Lung microvascular endothelial cell (primary cell): ENCODE measurements at regions not wholly inside any gene's neighbourhood (a gene's known extent, or its start where the extent isn't known, plus 50 kb on each side); places are given as distances from the start of the nearest gene placed in this dataset.

ENCODE experiments used
- DNase-seq, 2 donors: peaks; one replicate each; pipeline versions ENCODE4 v3.0.0 to v3.0.0-alpha.2; 2010; ENCODE audit warnings: low read depth in 2 of 2

DNA sequence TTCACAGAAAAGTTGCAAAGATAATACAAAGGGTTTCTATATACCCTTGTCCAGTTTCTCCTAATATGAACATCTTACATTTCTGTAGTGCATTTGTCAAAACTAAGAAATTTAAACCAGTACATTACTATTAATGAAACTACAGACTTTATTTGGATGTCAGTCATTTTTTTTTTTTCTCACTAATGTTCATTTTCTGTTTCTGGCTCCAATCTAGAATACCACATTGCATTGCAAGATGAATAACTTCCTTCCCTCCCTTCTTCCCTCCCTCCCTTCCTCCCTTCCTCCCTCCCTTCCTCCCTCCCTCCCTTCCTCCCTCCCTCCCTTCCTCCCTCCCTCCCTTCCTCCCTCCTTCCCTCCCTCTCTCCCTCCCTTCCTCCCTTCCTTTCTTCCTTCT, 509.2 kb upstream of the MCTP2 start:
- DNase-seq = no peak

GRCh38 chr15:93720607-93721006, 510.8 kb upstream of the MCTP2 start:
- no peak for DNase-seq

DNA sequence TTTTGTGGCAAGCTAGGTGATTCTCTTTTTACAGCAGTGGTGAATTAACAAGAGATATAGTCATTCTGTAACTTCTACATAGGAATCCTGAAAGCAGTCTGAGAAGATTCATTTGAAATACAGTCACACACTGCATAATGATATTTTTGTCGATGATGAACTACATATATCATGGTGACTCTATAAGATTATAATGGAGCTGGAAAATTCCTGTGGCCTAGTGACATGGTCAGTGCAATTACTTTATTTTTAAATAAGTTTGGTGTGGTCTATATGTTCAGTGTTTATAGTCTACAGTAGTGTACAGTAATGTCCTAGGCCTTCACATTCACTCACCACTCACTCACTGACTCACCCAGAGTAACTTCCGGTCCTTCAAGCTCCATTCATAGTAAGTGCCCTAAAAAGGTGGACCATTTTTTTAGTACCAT, 511.4 kb upstream of the MCTP2 start:
- DNase-seq = no peak

- DNase-seq = no peak
Measured at GRCh38 chr15:93716615-93717231, 514.6 kb upstream of the MCTP2 start.

DNA sequence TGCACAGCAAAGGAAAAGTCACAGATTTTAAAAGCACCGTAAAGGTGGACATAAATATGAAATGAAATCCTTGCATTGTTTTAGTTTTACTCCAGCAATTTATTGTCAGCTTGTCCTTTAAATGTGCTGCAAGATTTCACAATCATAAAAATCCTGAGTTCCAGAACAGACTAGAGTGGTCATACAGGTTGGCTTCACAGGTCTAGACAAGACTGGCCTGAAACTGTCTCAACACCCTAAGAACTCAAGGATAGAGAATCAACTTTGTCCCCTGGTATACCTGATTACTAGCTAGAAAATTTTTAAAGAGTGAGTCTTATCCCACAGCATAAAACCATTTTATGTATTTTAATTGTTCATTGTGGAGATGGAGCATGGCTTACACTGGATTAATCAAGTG, 521.7 kb upstream of the MCTP2 start:
- no peak for DNase-seq

DNA sequence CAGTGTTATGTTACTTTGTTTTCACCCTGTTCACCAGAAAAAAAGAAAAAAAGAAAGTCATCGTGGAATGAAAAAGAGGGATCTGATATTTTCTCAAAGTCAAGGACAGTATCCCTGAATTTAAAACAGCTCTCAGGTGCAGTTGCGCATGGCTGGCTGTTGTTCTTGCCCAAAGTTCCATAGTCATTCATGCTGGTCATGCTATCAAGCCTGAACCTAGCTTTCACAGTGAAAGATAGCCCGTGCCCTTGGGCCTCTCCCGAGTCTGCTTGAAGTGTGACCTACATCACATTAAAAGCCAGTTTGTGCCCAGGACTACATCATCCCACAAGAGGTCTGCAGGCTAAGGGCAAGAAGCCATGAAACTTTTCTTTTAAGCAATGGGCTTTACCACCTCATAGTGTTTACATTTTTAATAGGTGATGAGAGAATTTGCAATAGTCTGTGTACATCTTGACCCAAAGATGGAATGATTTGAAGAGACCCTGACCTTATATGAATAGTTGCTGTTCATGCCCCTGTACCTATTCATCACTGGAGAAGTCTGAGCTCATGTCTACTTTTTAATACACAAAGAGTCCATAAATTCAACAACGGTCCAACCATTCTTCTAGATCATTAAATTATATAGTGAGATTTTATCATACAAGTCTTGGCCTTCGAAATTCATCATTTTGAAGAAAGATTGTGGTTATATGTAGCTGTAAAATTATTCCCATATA, 522.5 kb upstream of the MCTP2 start:
- no peak for DNase-seq

DNA sequence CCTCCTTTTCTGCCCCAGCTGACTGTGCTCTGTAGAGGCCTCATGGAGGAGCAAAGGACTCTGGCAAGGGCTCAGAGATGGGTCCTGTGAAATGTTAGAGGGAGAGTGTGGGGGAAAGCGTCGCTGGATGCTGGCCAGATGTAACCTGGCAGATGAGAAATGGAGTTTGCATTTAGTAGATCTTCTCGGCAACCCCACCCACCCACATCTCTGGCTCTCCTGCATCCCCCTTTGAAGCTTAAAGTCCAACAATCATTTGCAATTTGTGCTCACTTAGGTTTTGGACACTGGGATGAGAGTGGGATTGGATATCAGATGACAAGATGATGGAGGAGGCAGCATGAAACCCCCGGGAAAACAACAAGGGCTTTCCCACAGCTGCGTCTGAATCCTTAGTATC, 523.6 kb upstream of the MCTP2 start:
- no peak for DNase-seq

- no peak for DNase-seq
Measured at GRCh38 chr15:93706495-93707292, 524.7 kb upstream of the MCTP2 start.

DNA sequence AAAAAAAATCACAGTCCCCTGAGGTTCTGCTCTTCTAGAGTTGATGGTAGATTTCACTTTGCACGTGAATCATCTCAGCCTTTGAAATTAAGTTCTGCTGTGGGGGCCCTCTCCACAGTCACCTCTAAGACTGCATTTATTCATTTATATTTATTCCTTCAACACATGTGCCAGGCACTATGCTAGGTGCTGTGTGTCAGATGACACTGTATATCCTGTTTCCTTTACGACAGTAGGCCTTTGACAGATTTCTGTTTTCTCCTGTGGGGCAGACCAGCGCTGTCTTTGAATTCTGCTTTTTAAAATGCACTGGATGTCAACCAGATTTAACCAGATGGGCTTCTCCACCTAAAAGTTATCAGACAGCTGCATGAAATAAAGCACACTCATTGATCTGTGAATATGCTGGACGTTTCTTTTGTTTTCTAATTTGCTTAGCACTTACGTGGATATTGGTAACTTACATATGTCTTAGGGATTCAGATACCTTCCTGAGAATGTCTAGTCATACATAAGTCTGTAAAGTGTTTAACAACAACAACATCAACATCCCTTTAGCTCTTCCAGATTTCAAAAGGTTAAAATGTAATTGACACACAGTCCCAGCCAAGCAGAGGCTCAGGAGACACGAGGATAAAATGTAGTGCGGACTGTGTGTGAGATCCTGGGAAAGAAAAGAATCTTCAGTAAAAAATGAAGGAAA, 525.5 kb upstream of the MCTP2 start:
- DNase-seq = no peak

DNA sequence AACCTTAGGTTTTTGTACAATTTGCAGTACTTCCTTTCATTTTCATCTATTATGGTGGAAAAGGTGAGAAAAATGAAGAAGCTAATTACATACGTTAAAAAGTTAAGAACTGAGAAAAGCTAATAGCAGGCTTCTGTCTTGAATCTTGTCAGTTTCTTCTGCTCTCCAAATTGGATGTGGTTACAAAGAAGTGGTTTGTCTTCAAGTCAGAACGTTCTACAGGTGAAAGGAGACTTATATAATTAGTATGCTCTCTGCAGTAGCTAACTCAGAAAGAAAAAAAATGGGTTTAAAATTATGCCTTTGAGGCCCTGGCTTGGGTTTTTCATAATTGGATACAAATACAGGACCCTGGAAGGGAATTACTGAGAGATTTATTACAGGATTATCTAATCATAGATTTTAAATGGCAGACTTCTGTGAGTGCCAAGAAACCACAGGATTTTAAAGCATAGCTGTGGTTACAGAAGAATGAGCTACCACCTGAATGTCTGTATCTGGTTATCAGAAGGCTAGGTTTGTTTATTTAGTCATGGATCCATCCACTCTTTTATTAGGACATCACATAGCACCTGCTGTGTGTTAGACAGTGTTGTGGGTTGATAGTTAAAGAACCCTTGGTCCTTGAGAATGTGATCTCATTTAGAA, 528.1 kb upstream of the MCTP2 start:
- no peak for DNase-seq

DNA sequence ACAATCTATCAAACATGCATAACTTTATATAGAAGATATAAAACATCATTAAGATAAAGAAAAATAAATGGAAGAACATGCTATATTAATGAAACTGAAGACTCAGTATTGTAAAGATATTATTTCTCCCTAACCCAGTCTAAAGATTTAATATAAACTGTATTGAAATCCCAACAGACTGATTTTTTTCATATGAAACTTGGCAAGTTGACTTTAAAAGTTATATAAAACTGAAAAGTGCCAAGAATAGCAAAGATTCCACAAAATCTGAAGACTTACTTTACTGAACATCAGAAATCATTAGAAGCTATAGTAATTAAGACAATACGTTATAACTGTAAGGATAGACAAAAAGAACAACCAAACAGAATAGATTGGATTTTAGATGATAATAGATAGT, 531.3 kb upstream of the MCTP2 start:
- no peak for DNase-seq

- DNase-seq = no peak
Measured at GRCh38 chr15:93694033-93694432, 537.3 kb upstream of the MCTP2 start.

DNA sequence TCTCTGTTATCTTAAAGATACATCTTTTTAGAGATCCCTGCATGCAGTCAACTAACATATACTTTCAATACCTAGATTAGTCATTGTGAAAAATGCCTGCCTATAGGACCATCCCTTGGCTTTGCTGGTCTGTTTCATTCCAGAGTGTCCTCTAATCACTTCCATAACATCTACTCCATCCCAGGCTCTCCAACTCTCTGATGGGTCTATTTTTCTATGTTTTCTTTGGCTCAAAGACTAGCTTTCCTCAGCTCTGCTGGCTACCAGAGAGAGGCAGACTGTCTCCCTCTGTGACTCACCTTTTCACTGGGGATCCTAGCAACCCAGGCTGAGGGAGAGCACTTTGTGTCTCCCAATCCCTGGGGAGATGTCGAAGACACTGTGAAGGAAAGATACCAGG, 547.7 kb upstream of the MCTP2 start:
- DNase-seq = no peak

DNA sequence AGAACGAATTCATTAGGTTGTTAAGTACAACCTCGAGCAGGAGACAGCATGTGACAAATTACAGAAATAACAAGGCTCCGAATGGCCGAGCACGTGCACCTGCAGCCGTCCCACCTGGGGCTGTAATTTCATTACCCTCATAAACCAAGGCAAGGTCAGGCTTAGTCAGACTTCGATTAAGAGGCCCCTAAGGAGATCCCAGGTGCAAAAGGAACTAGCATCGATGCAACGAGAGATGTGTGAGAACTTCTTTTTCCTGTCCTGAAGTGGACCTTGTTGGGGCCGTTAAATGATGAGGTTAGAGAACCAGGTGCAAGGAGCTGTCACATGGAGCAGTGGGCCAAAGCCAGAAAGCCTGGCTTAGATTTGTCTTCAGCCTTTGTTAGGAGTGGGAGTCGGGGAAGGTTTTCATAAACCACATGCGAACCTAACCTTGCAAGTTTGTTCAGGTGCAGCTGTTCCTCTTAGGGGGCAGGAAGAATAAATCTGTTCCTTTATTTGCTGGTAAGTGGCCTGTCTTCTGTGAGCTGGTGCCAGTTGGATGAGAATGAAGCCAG, 559.9 kb upstream of the MCTP2 start:
- no peak for DNase-seq

GRCh38 chr15:93670931-93671330, 560.4 kb upstream of the MCTP2 start:
- DNase-seq = no peak

DNA sequence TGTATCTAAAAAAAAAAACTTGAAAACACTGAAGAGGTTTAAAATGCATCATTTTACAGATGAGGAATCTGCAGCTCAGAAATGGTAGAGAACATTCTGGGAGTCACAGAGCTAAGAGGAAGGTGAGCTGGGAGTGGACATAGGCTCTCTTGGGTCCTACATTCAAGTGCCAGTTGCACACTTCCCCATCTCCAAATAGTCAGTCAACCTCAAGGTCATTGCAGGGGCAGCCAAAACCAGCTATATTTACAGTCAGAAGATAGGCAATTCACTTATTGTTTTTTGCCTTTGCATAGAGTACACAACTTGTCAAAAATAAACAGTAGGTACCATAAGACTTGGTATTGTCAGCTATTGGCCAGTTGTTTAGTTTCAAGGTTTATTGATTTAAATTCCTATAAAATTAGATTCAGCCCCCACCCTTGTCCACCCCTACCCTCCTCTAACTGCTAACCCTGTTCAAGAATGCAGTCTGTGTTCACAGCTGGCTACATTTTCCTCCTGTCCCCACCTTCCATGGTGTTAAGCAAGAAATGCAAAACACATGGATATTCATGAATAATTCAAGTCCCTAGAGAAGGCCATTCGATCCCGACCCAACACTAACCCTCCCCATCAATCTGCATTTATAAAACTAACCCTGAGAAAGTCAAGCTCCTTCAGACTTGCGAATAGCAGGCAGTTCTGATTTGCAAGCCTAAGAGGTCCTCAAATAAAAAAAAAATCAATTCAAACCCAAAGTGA, 567.0 kb upstream of the MCTP2 start:
- DNase-seq = no peak

DNA sequence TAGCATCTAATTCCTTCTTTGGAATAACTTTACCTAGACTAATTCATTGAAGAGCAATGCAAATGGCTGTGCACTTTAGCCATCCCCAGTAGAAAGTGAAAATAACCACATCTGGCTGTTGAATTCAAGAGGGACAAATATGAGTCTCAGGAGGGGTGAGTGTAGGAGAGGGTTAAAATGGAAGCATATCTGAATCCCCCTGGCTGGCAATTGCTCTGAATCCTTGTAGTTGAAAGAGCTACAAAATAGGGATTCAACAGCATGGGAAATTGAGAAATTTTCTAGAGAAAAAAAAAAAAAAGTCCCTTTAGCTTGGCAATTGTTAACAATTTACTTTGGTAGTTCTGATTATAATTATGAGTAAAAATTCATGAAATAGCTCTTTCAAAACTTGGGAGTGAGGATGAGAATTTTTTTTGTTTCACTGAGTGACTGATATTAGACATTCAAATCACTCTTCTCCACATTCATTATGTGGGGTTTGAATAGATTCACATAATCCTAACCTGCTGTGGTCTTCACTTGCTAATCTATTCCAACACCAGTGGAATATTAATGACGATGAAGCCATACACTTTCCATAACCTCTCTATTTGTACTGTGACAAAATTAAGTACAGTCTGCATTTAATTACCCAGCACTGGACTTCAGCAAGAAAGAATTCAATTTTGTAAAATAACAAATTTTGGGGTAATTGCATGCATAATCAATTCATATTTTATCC, 569.0 kb upstream of the MCTP2 start:
- DNase-seq = no peak

GRCh38 chr15:93658026-93658816, 569.2 kb upstream of the RGMA start:
- DNase-seq = no peak

GRCh38 chr15:93656041-93656440, 567.0 kb upstream of the RGMA start:
- DNase-seq = no peak
